ENCODE measurements at regions not wholly inside any gene's neighbourhood (a gene's known extent, or its start where the extent isn't known, plus 50 kb on each side); places are given as distances from the start of the nearest gene placed in this dataset.

DNA sequence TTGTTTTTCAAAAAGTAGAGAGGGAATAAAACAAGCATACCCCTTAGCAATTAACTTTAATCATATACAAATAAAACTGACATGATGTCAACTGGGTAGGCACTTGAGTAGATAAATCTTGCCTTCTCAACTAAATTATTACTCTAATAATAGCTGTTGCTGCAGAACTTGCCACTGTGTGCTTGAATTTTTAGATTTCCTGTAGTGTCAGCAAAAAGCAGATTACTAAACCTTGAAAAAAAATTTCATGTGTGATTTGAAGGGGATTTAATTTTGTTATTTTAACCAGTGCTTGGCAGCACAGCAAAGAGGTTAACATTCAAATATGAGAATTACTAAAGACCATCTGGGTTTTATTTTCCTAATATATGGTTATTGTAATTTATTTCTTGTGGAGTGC is 438.3 kb upstream of the SPANXN1 start:
- Histone ChIP-seq H3K27me3 (ENCODE audit: insufficient read depth) (no peaks in the 10 kb centered on the region), H3F3A (replicated peaks; ENCODE audit: low read depth) (no peaks in the 10 kb centered on the region), H3K27ac (ENCODE audit: low read depth) (no peak overlapping the region), H3K9me2 (ENCODE audit: insufficient read depth) (no peaks in the 10 kb centered on the region), H3K4me3 (no peak overlapping the region), H4K20me1 (replicated peaks; ENCODE audit: insufficient read depth) (no peaks in the 10 kb centered on the region), H3K79me2 (replicated peaks; ENCODE audit: insufficient read depth) (no peaks in the 10 kb centered on the region), H3K36me3 (ENCODE audit: insufficient read depth) (no peaks in the 10 kb centered on the region), H3K4me1 (ENCODE audit: insufficient read depth) (no peaks in the 10 kb centered on the region), H3K4me2 (no peak overlapping the region), H2AFZ (no peak overlapping the region)
- no peak overlapping the region for H3K27ac Mint-ChIP-seq
- DNase-seq (ENCODE audit: low spot score) (no peak), ATAC-seq (no peak)
- peaks cover 2% of the 10 kb centered on the region; the same call in 1 of the 3 replicates for H3K36me3 Mint-ChIP-seq (ENCODE audit: low read depth)
- H3K4me3 Mint-ChIP-seq = no peak overlapping the region
- H3K27me3 Mint-ChIP-seq (ENCODE audit: insufficient read depth, low read depth, poor library complexity) = no peaks in the 10 kb centered on the region
- no peaks in the 10 kb centered on the region for H3K4me1 Mint-ChIP-seq
- TF ChIP-seq, protein P1, sequence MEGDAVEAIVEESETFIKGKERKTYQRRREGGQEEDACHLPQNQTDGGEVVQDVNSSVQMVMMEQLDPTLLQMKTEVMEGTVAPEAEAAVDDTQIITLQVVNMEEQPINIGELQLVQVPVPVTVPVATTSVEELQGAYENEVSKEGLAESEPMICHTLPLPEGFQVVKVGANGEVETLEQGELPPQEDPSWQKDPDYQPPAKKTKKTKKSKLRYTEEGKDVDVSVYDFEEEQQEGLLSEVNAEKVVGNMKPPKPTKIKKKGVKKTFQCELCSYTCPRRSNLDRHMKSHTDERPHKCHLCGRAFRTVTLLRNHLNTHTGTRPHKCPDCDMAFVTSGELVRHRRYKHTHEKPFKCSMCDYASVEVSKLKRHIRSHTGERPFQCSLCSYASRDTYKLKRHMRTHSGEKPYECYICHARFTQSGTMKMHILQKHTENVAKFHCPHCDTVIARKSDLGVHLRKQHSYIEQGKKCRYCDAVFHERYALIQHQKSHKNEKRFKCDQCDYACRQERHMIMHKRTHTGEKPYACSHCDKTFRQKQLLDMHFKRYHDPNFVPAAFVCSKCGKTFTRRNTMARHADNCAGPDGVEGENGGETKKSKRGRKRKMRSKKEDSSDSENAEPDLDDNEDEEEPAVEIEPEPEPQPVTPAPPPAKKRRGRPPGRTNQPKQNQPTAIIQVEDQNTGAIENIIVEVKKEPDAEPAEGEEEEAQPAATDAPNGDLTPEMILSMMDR (conservative IDR thresholded peaks at IDR 0.05; ENCODE audit: low read depth in 2 of 2) = no peak
- TF ChIP-seq NANOG (IDR thresholded peaks at IDR 0.05; ENCODE audit: borderline replicate concordance) = no peak
- TF ChIP-seq, protein P2, sequence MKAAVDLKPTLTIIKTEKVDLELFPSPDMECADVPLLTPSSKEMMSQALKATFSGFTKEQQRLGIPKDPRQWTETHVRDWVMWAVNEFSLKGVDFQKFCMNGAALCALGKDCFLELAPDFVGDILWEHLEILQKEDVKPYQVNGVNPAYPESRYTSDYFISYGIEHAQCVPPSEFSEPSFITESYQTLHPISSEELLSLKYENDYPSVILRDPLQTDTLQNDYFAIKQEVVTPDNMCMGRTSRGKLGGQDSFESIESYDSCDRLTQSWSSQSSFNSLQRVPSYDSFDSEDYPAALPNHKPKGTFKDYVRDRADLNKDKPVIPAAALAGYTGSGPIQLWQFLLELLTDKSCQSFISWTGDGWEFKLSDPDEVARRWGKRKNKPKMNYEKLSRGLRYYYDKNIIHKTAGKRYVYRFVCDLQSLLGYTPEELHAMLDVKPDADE (IDR thresholded peaks at IDR 0.05) = no peak
- no peak for TF ChIP-seq ZNF331 (CRISPR knock-in tag; IDR thresholded peaks at IDR 0.05; ENCODE audit: low read depth)
- TF ChIP-seq, protein P3, sequence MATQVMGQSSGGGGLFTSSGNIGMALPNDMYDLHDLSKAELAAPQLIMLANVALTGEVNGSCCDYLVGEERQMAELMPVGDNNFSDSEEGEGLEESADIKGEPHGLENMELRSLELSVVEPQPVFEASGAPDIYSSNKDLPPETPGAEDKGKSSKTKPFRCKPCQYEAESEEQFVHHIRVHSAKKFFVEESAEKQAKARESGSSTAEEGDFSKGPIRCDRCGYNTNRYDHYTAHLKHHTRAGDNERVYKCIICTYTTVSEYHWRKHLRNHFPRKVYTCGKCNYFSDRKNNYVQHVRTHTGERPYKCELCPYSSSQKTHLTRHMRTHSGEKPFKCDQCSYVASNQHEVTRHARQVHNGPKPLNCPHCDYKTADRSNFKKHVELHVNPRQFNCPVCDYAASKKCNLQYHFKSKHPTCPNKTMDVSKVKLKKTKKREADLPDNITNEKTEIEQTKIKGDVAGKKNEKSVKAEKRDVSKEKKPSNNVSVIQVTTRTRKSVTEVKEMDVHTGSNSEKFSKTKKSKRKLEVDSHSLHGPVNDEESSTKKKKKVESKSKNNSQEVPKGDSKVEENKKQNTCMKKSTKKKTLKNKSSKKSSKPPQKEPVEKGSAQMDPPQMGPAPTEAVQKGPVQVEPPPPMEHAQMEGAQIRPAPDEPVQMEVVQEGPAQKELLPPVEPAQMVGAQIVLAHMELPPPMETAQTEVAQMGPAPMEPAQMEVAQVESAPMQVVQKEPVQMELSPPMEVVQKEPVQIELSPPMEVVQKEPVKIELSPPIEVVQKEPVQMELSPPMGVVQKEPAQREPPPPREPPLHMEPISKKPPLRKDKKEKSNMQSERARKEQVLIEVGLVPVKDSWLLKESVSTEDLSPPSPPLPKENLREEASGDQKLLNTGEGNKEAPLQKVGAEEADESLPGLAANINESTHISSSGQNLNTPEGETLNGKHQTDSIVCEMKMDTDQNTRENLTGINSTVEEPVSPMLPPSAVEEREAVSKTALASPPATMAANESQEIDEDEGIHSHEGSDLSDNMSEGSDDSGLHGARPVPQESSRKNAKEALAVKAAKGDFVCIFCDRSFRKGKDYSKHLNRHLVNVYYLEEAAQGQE (IDR thresholded peaks at IDR 0.05; ENCODE audit: unreplicated experiment) = no peak
- H3K9me3 Mint-ChIP-seq = peaks cover 54% of the 10 kb centered on the region

DNA sequence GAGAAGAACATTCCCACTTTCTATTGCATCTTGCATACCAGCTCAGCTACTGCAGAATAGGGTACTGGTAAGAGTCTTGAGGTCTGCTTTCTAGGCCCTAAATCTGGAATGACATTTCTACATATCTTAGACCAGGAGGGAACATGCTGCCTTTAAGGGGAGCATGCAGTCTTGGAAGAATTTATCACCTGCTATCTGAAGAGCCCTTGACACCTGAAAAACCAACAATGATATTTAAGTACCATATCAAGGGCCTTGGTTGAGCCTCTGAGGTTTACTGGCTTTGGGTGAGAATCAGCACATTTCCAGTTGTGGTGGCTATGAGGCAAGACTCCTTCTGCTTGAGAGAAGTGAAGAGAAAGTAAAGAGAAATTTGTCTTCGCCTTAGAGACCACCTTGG is 436.8 kb upstream of the SPANXN1 start:
- Histone ChIP-seq H2AFZ (no peak overlapping the region), H3K79me2 (replicated peaks; ENCODE audit: insufficient read depth) (no peaks in the 10 kb centered on the region), H3K4me3 (no peak overlapping the region), H3K4me1 (ENCODE audit: insufficient read depth) (no peaks in the 10 kb centered on the region), H3K36me3 (ENCODE audit: insufficient read depth) (no peaks in the 10 kb centered on the region), H3F3A (replicated peaks; ENCODE audit: low read depth) (no peaks in the 10 kb centered on the region), H3K27me3 (ENCODE audit: insufficient read depth) (no peaks in the 10 kb centered on the region), H3K4me2 (no peak overlapping the region), H3K9me2 (ENCODE audit: insufficient read depth) (no peaks in the 10 kb centered on the region), H4K20me1 (replicated peaks; ENCODE audit: insufficient read depth) (no peaks in the 10 kb centered on the region), H3K27ac (ENCODE audit: low read depth) (no peak overlapping the region)
- H3K36me3 Mint-ChIP-seq (ENCODE audit: low read depth) = peaks cover 2% of the 10 kb centered on the region; the same call in 1 of the 3 replicates
- no peak overlapping the region for H3K27ac Mint-ChIP-seq
- ATAC-seq = no peak
- DNase-seq (ENCODE audit: low spot score) = no peak
- H3K4me1 Mint-ChIP-seq = no peaks in the 10 kb centered on the region
- peaks cover 63% of the 10 kb centered on the region for H3K9me3 Mint-ChIP-seq
- H3K27me3 Mint-ChIP-seq (ENCODE audit: insufficient read depth, low read depth, poor library complexity) = no peaks in the 10 kb centered on the region
- no peak overlapping the region for H3K4me3 Mint-ChIP-seq
- TF ChIP-seq ZNF331 (CRISPR knock-in tag; IDR thresholded peaks at IDR 0.05; ENCODE audit: low read depth) (no peak), EZH2phosphoT487 (IDR thresholded peaks at IDR 0.05; ENCODE audit: unreplicated experiment) (no peak)
- TF ChIP-seq, protein P1 (conservative IDR thresholded peaks at IDR 0.05; ENCODE audit: low read depth in 2 of 2) = no peak
- TF ChIP-seq, protein P2 (IDR thresholded peaks at IDR 0.05) = no peak
- TF ChIP-seq, protein P3 (IDR thresholded peaks at IDR 0.05; ENCODE audit: unreplicated experiment) = no peak
